H9 (cell line): ENCODE measurements at regions not wholly inside any gene's neighbourhood (a gene's known extent, or its start where the extent isn't known, plus 50 kb on each side); places are given as distances from the start of the nearest gene placed in this dataset.

ENCODE experiments used
- DNase-seq: peaks from one replicate; pipeline ENCODE4 v3.0.0-alpha.2; 2017
- H2AFZ ChIP-seq: one replicate; pipeline ENCODE4 v1.6.1; 2013; ENCODE audit warnings: mild to moderate bottlenecking, low read length, control low read depth, moderate library complexity
- H2AK5ac ChIP-seq: 2 replicates; pipeline ENCODE4 v1.6.1; 2013; ENCODE audit warnings: low read length, control low read depth, mixed read lengths; ENCODE audit not compliant: insufficient read length
- H2BK120ac ChIP-seq: one replicate; pipeline ENCODE4 v1.6.1; 2013; ENCODE audit warnings: low read depth, mild to moderate bottlenecking, low read length, control low read depth, inconsistent platforms; ENCODE audit not compliant: poor library complexity, severe bottlenecking
- H2BK12ac ChIP-seq: 2 replicates; pipeline ENCODE4 v1.6.1; 2013; ENCODE audit warnings: low read length, control low read depth, mixed read lengths, low read depth; ENCODE audit not compliant: insufficient read length
- H2BK15ac ChIP-seq: 2 replicates; pipeline ENCODE4 v1.6.1; 2013; ENCODE audit warnings: low read depth, low read length, control low read depth
- H2BK20ac ChIP-seq: one replicate; pipeline ENCODE4 v1.6.1; 2013; ENCODE audit warnings: low read depth, mild to moderate bottlenecking, low read length, control low read depth, inconsistent platforms; ENCODE audit not compliant: poor library complexity, severe bottlenecking
- H2BK5ac ChIP-seq: 2 replicates; pipeline ENCODE4 v1.6.1; 2013; ENCODE audit warnings: low read length, control low read depth, mixed read lengths; ENCODE audit not compliant: insufficient read length
- H3K14ac ChIP-seq: 2 replicates; pipeline ENCODE4 v1.6.1; 2013; ENCODE audit warnings: low read length, control low read depth; ENCODE audit not compliant: insufficient read depth
- H3K18ac ChIP-seq: 2 replicates; pipeline ENCODE4 v1.6.1; 2013; ENCODE audit warnings: low read depth, mild to moderate bottlenecking, mixed read lengths, low read length, control low read depth; ENCODE audit not compliant: insufficient read length
- H3K23ac ChIP-seq: 2 replicates; pipeline ENCODE4 v1.6.1; 2013; ENCODE audit warnings: low read length, control low read depth, mixed read lengths, low read depth; ENCODE audit not compliant: insufficient read length
- H3K23me2 ChIP-seq: 2 replicates; pipeline ENCODE4 v1.6.1; 2013; ENCODE audit warnings: low read depth, mild to moderate bottlenecking, mixed read lengths, low read length, control low read depth; ENCODE audit not compliant: insufficient read length, poor library complexity, severe bottlenecking
- H3K27ac ChIP-seq: 2 replicates; pipeline ENCODE4 v1.5.1; 2013; ENCODE audit warnings: low read length, control low read depth, mixed read lengths, low read depth; ENCODE audit not compliant: insufficient read length
- H3K27me3 ChIP-seq: 2 replicates; pipeline ENCODE4 v1.6.1; 2013; ENCODE audit warnings: low read length, control low read depth, inconsistent platforms; ENCODE audit not compliant: insufficient read depth
- H3K4ac ChIP-seq: 2 replicates; pipeline ENCODE4 v1.6.1; 2013; ENCODE audit warnings: low read depth, mild to moderate bottlenecking, control low read depth, inconsistent platforms, low read length, moderate library complexity
- H3K4me1 ChIP-seq: 2 replicates; pipeline ENCODE4 v1.6.1; 2013; ENCODE audit warnings: low read length, control low read depth, inconsistent platforms; ENCODE audit not compliant: insufficient read depth
- H3K4me2 ChIP-seq: 2 replicates; pipeline ENCODE4 v1.6.1; 2013; ENCODE audit warnings: low read length, control low read depth, mixed read lengths; ENCODE audit not compliant: insufficient read length, insufficient read depth
- H3K56ac ChIP-seq: 2 replicates; pipeline ENCODE4 v1.6.1; 2013; ENCODE audit warnings: low read depth, mild to moderate bottlenecking, mixed read lengths, low read length, control low read depth; ENCODE audit not compliant: insufficient read length
- H3K79me1 ChIP-seq: 2 replicates; pipeline ENCODE4 v1.6.1; 2013; ENCODE audit warnings: low read depth, mild to moderate bottlenecking, moderate library complexity, low read length, control low read depth, inconsistent platforms; ENCODE audit not compliant: insufficient read depth, poor library complexity, severe bottlenecking
- H3K79me2 ChIP-seq: 2 replicates; pipeline ENCODE4 v1.6.1; 2013; ENCODE audit warnings: low read length, control low read depth, inconsistent platforms; ENCODE audit not compliant: insufficient read depth
- H3K9ac ChIP-seq: 2 replicates; pipeline ENCODE4 v1.6.1; 2013; ENCODE audit warnings: low read length, control low read depth, mixed read lengths; ENCODE audit not compliant: insufficient read length; ENCODE audit errors: extremely low read depth
- H3K9me3 ChIP-seq: one replicate; pipeline ENCODE4 v1.6.1; 2013; ENCODE audit warnings: low read depth, low read length, inconsistent platforms; ENCODE audit not compliant: control insufficient read depth
- H3T11ph ChIP-seq: one replicate; pipeline ENCODE4 v1.6.1; 2013; ENCODE audit warnings: mild to moderate bottlenecking, low read length, control low read depth, inconsistent platforms
- H4K20me1 ChIP-seq: one replicate; pipeline ENCODE4 v1.6.1; 2013; ENCODE audit not compliant: control insufficient read depth, insufficient read length, insufficient read depth
- H4K5ac ChIP-seq: 2 replicates; pipeline ENCODE4 v1.6.1; 2013; ENCODE audit warnings: low read depth, mild to moderate bottlenecking, mixed read lengths, low read length, control low read depth; ENCODE audit not compliant: insufficient read length
- H4K8ac ChIP-seq: replicated peaks from 2 replicates; pipeline ENCODE4 v1.6.1; 2013; ENCODE audit warnings: low read length, control low read depth, mixed read lengths, low read depth; ENCODE audit not compliant: insufficient read length
- H4K91ac ChIP-seq: 2 replicates; pipeline ENCODE4 v1.6.1; 2013; ENCODE audit warnings: low read depth, mild to moderate bottlenecking, moderate library complexity, mixed read lengths, low read length, control low read depth; ENCODE audit not compliant: insufficient read length
- H3K27ac Mint-ChIP-seq, 3 experiments: 2 replicates in 2 of 3; 3 replicates in 1 of 3; pipeline ENCODE4 v1.8.0; 2020 to 2021; ENCODE audit warnings: mixed read lengths in 3 of 3, mild to moderate bottlenecking in 1 of 3, moderate library complexity in 1 of 3
- H3K27me3 Mint-ChIP-seq: 2 replicates; pipeline ENCODE4 v1.8.0; 2021; ENCODE audit warnings: low read depth, mild to moderate bottlenecking, moderate library complexity, mixed read lengths
- H3K36me3 Mint-ChIP-seq, 3 experiments: 2 replicates in 2 of 3; 3 replicates in 1 of 3; pipeline ENCODE4 v1.8.0; 2020 to 2021; ENCODE audit warnings: low read depth in 3 of 3, mixed read lengths in 3 of 3; ENCODE audit not compliant: insufficient read depth in 1 of 3
- H3K4me1 Mint-ChIP-seq, 2 experiments: 2 replicates each; pipeline ENCODE4 v1.8.0; 2020; ENCODE audit warnings: mixed read lengths in 2 of 2
- H3K4me3 Mint-ChIP-seq, 2 experiments: 2 replicates in 1 of 2; 3 replicates in 1 of 2; pipeline ENCODE4 v1.8.0; 2020 to 2021; ENCODE audit warnings: mild to moderate bottlenecking in 2 of 2, mixed read lengths in 2 of 2, moderate library complexity in 1 of 2
- H3K9me3 Mint-ChIP-seq, 2 experiments: 2 replicates in 1 of 2; 3 replicates in 1 of 2; pipeline ENCODE4 v1.8.0; 2020; ENCODE audit warnings: mild to moderate bottlenecking in 2 of 2, mixed read lengths in 2 of 2, moderate library complexity in 1 of 2
- WGBS: extraction: QIAGEN DNeasy Blood & Tissue Kit; methylation state at CpG from one replicate; pipeline ENCODE4 v1.1.7; 2013; ENCODE audit warnings: missing lambda C conversion rate, low lambda C conversion rate, mixed read lengths; ENCODE audit not compliant: insufficient read length; ENCODE audit errors: extremely low coverage; 5-methylcytosine and 5-hydroxymethylcytosine counted together
- TF ChIP-seq, protein P1 (sequence below): fragments of 200-600 bp; sonication (generic); conservative IDR thresholded peaks from 3 replicates; pipeline ENCODE4 v1.8.0; 2021; ENCODE audit warnings: antibody characterized with exemption, mild to moderate bottlenecking

DNA sequence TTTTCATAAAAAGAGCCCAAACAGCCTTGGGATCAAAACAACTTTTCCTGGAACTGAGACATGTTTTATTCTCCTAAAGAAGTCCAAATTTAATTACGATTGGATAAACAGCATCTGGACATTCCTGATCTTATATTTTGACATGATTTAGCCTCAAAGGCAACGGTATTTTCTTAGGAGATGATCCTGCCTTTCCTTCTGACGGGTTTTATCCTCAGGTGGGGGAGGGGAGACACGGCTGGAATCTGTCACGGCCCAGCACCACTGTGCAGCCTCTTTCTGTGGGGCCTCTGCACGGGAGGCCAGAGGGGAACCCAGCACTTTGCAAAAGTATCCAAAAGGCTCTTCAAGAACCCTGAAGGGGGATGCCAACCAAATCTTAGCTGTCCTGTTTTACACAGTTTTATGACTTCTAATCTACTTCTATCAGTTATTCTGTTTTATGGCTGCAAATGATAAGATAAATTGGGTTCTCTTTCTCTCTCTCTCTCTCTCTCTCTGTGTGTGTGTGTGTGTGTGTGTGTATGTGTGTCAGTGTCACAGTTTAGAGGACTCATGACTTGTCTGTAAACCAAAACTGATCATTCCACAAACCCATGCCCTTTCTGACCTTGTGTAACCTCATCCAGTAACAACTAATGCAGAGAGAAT lies 321.1 kb upstream of the NPVF start:
- H3K14ac ChIP-seq = no peak overlapping the region
- peaks cover 7% of the 10 kb centered on the region; the same call in 1 of the 2 replicates for H3K4me1 ChIP-seq
- no peak overlapping the region for H3K4ac ChIP-seq
- DNase-seq = no peak
- H3K27ac Mint-ChIP-seq = no peak overlapping the region
- H3K18ac ChIP-seq = no peak overlapping the region
- WGBS = no CpG with 5 or more reads among the region's 6 CpGs
- no peaks in the 10 kb centered on the region for H3K9me3 ChIP-seq
- no peaks in the 10 kb centered on the region for H4K20me1 ChIP-seq
- no peaks in the 10 kb centered on the region for H3K27me3 ChIP-seq
- no peak overlapping the region for H2BK20ac ChIP-seq
- no peak overlapping the region for H3K9ac ChIP-seq
- no peak overlapping the region for H4K91ac ChIP-seq
- peaks cover 18 to 28% of the 10 kb centered on the region in 2 experiments for H3K4me1 Mint-ChIP-seq
- H2BK5ac ChIP-seq = no peak overlapping the region
- no peaks in the 10 kb centered on the region for H3K79me2 ChIP-seq
- TF ChIP-seq, protein P1, sequence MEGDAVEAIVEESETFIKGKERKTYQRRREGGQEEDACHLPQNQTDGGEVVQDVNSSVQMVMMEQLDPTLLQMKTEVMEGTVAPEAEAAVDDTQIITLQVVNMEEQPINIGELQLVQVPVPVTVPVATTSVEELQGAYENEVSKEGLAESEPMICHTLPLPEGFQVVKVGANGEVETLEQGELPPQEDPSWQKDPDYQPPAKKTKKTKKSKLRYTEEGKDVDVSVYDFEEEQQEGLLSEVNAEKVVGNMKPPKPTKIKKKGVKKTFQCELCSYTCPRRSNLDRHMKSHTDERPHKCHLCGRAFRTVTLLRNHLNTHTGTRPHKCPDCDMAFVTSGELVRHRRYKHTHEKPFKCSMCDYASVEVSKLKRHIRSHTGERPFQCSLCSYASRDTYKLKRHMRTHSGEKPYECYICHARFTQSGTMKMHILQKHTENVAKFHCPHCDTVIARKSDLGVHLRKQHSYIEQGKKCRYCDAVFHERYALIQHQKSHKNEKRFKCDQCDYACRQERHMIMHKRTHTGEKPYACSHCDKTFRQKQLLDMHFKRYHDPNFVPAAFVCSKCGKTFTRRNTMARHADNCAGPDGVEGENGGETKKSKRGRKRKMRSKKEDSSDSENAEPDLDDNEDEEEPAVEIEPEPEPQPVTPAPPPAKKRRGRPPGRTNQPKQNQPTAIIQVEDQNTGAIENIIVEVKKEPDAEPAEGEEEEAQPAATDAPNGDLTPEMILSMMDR = no peak
- no peak overlapping the region for H2AK5ac ChIP-seq
- no peaks in the 10 kb centered on the region for H3K36me3 Mint-ChIP-seq
- no peak overlapping the region for H3T11ph ChIP-seq
- H3K79me1 ChIP-seq = no peaks in the 10 kb centered on the region
- H2BK120ac ChIP-seq = no peak overlapping the region
- no peak overlapping the region for H3K27ac ChIP-seq
- no peaks in the 10 kb centered on the region for H3K9me3 Mint-ChIP-seq
- H3K23ac ChIP-seq = no peak overlapping the region
- no peak overlapping the region for H2BK12ac ChIP-seq
- no peak overlapping the region for H3K4me3 Mint-ChIP-seq
- H3K56ac ChIP-seq = no peak overlapping the region
- H3K23me2 ChIP-seq = no peaks in the 10 kb centered on the region
- no peak overlapping the region for H3K4me2 ChIP-seq
- no peak overlapping the region for H4K5ac ChIP-seq
- no peak overlapping the region for H2AFZ ChIP-seq
- no peak overlapping the region for H2BK15ac ChIP-seq
- H4K8ac ChIP-seq = no peak overlapping the region
- peaks cover 14% of the 10 kb centered on the region for H3K27me3 Mint-ChIP-seq
